ENCODE measurements at regions not wholly inside any gene's neighbourhood (a gene's known extent, or its start where the extent isn't known, plus 50 kb on each side); places are given as distances from the start of the nearest gene placed in this dataset.

GRCh38 chr11:69392104-69392653, 89.3 kb upstream of the LINC01488 start:
- TF ChIP-seq POLR2AphosphoS5 (IDR thresholded peaks at IDR 0.05; ENCODE audit: borderline replicate concordance, low read depth, low read length) = no peak
- TF ChIP-seq EZH2 (IDR thresholded peaks at IDR 0.05) = no peak

All from SK-N-MC (cell line).